H9 (cell line): ENCODE measurements at regions not wholly inside any gene's neighbourhood (a gene's known extent, or its start where the extent isn't known, plus 50 kb on each side); places are given as distances from the start of the nearest gene placed in this dataset.

ENCODE experiments used
- DNase-seq: peaks from one replicate; pipeline ENCODE4 v3.0.0-alpha.2; 2017
- H2AFZ ChIP-seq: one replicate; pipeline ENCODE4 v1.6.1; 2013; ENCODE audit warnings: mild to moderate bottlenecking, low read length, control low read depth, moderate library complexity
- H2AK5ac ChIP-seq: 2 replicates; pipeline ENCODE4 v1.6.1; 2013; ENCODE audit warnings: low read length, control low read depth, mixed read lengths; ENCODE audit not compliant: insufficient read length
- H2BK120ac ChIP-seq: one replicate; pipeline ENCODE4 v1.6.1; 2013; ENCODE audit warnings: low read depth, mild to moderate bottlenecking, low read length, control low read depth, inconsistent platforms; ENCODE audit not compliant: poor library complexity, severe bottlenecking
- H2BK12ac ChIP-seq: 2 replicates; pipeline ENCODE4 v1.6.1; 2013; ENCODE audit warnings: low read length, control low read depth, mixed read lengths, low read depth; ENCODE audit not compliant: insufficient read length
- H2BK15ac ChIP-seq: 2 replicates; pipeline ENCODE4 v1.6.1; 2013; ENCODE audit warnings: low read depth, low read length, control low read depth
- H2BK20ac ChIP-seq: one replicate; pipeline ENCODE4 v1.6.1; 2013; ENCODE audit warnings: low read depth, mild to moderate bottlenecking, low read length, control low read depth, inconsistent platforms; ENCODE audit not compliant: poor library complexity, severe bottlenecking
- H2BK5ac ChIP-seq: 2 replicates; pipeline ENCODE4 v1.6.1; 2013; ENCODE audit warnings: low read length, control low read depth, mixed read lengths; ENCODE audit not compliant: insufficient read length
- H3K14ac ChIP-seq: 2 replicates; pipeline ENCODE4 v1.6.1; 2013; ENCODE audit warnings: low read length, control low read depth; ENCODE audit not compliant: insufficient read depth
- H3K18ac ChIP-seq: 2 replicates; pipeline ENCODE4 v1.6.1; 2013; ENCODE audit warnings: low read depth, mild to moderate bottlenecking, mixed read lengths, low read length, control low read depth; ENCODE audit not compliant: insufficient read length
- H3K23ac ChIP-seq: 2 replicates; pipeline ENCODE4 v1.6.1; 2013; ENCODE audit warnings: low read length, control low read depth, mixed read lengths, low read depth; ENCODE audit not compliant: insufficient read length
- H3K23me2 ChIP-seq: 2 replicates; pipeline ENCODE4 v1.6.1; 2013; ENCODE audit warnings: low read depth, mild to moderate bottlenecking, mixed read lengths, low read length, control low read depth; ENCODE audit not compliant: insufficient read length, poor library complexity, severe bottlenecking
- H3K27ac ChIP-seq: 2 replicates; pipeline ENCODE4 v1.5.1; 2013; ENCODE audit warnings: low read length, control low read depth, mixed read lengths, low read depth; ENCODE audit not compliant: insufficient read length
- H3K27me3 ChIP-seq: 2 replicates; pipeline ENCODE4 v1.6.1; 2013; ENCODE audit warnings: low read length, control low read depth, inconsistent platforms; ENCODE audit not compliant: insufficient read depth
- H3K4ac ChIP-seq: 2 replicates; pipeline ENCODE4 v1.6.1; 2013; ENCODE audit warnings: low read depth, mild to moderate bottlenecking, control low read depth, inconsistent platforms, low read length, moderate library complexity
- H3K4me1 ChIP-seq: 2 replicates; pipeline ENCODE4 v1.6.1; 2013; ENCODE audit warnings: low read length, control low read depth, inconsistent platforms; ENCODE audit not compliant: insufficient read depth
- H3K4me2 ChIP-seq: 2 replicates; pipeline ENCODE4 v1.6.1; 2013; ENCODE audit warnings: low read length, control low read depth, mixed read lengths; ENCODE audit not compliant: insufficient read length, insufficient read depth
- H3K56ac ChIP-seq: 2 replicates; pipeline ENCODE4 v1.6.1; 2013; ENCODE audit warnings: low read depth, mild to moderate bottlenecking, mixed read lengths, low read length, control low read depth; ENCODE audit not compliant: insufficient read length
- H3K79me1 ChIP-seq: 2 replicates; pipeline ENCODE4 v1.6.1; 2013; ENCODE audit warnings: low read depth, mild to moderate bottlenecking, moderate library complexity, low read length, control low read depth, inconsistent platforms; ENCODE audit not compliant: insufficient read depth, poor library complexity, severe bottlenecking
- H3K79me2 ChIP-seq: 2 replicates; pipeline ENCODE4 v1.6.1; 2013; ENCODE audit warnings: low read length, control low read depth, inconsistent platforms; ENCODE audit not compliant: insufficient read depth
- H3K9ac ChIP-seq: 2 replicates; pipeline ENCODE4 v1.6.1; 2013; ENCODE audit warnings: low read length, control low read depth, mixed read lengths; ENCODE audit not compliant: insufficient read length; ENCODE audit errors: extremely low read depth
- H3K9me3 ChIP-seq: one replicate; pipeline ENCODE4 v1.6.1; 2013; ENCODE audit warnings: low read depth, low read length, inconsistent platforms; ENCODE audit not compliant: control insufficient read depth
- H3T11ph ChIP-seq: one replicate; pipeline ENCODE4 v1.6.1; 2013; ENCODE audit warnings: mild to moderate bottlenecking, low read length, control low read depth, inconsistent platforms
- H4K20me1 ChIP-seq: one replicate; pipeline ENCODE4 v1.6.1; 2013; ENCODE audit not compliant: control insufficient read depth, insufficient read length, insufficient read depth
- H4K5ac ChIP-seq: 2 replicates; pipeline ENCODE4 v1.6.1; 2013; ENCODE audit warnings: low read depth, mild to moderate bottlenecking, mixed read lengths, low read length, control low read depth; ENCODE audit not compliant: insufficient read length
- H4K8ac ChIP-seq: replicated peaks from 2 replicates; pipeline ENCODE4 v1.6.1; 2013; ENCODE audit warnings: low read length, control low read depth, mixed read lengths, low read depth; ENCODE audit not compliant: insufficient read length
- H4K91ac ChIP-seq: 2 replicates; pipeline ENCODE4 v1.6.1; 2013; ENCODE audit warnings: low read depth, mild to moderate bottlenecking, moderate library complexity, mixed read lengths, low read length, control low read depth; ENCODE audit not compliant: insufficient read length
- H3K27ac Mint-ChIP-seq, 3 experiments: 2 replicates in 2 of 3; 3 replicates in 1 of 3; pipeline ENCODE4 v1.8.0; 2020 to 2021; ENCODE audit warnings: mixed read lengths in 3 of 3, mild to moderate bottlenecking in 1 of 3, moderate library complexity in 1 of 3
- H3K27me3 Mint-ChIP-seq: 2 replicates; pipeline ENCODE4 v1.8.0; 2021; ENCODE audit warnings: low read depth, mild to moderate bottlenecking, moderate library complexity, mixed read lengths
- H3K36me3 Mint-ChIP-seq, 3 experiments: 2 replicates in 2 of 3; 3 replicates in 1 of 3; pipeline ENCODE4 v1.8.0; 2020 to 2021; ENCODE audit warnings: low read depth in 3 of 3, mixed read lengths in 3 of 3; ENCODE audit not compliant: insufficient read depth in 1 of 3
- H3K4me1 Mint-ChIP-seq, 2 experiments: 2 replicates each; pipeline ENCODE4 v1.8.0; 2020; ENCODE audit warnings: mixed read lengths in 2 of 2
- H3K4me3 Mint-ChIP-seq, 2 experiments: 2 replicates in 1 of 2; 3 replicates in 1 of 2; pipeline ENCODE4 v1.8.0; 2020 to 2021; ENCODE audit warnings: mild to moderate bottlenecking in 2 of 2, mixed read lengths in 2 of 2, moderate library complexity in 1 of 2
- H3K9me3 Mint-ChIP-seq, 2 experiments: 2 replicates in 1 of 2; 3 replicates in 1 of 2; pipeline ENCODE4 v1.8.0; 2020; ENCODE audit warnings: mild to moderate bottlenecking in 2 of 2, mixed read lengths in 2 of 2, moderate library complexity in 1 of 2
- CTCF ChIP-seq: fragments of 200-600 bp; sonication (generic); conservative IDR thresholded peaks from 3 replicates; pipeline ENCODE4 v1.8.0; 2021; ENCODE audit warnings: antibody characterized with exemption, mild to moderate bottlenecking
- WGBS: extraction: QIAGEN DNeasy Blood & Tissue Kit; methylation state at CpG from one replicate; pipeline ENCODE4 v1.1.7; 2013; ENCODE audit warnings: missing lambda C conversion rate, low lambda C conversion rate, mixed read lengths; ENCODE audit not compliant: insufficient read length; ENCODE audit errors: extremely low coverage; 5-methylcytosine and 5-hydroxymethylcytosine counted together

- no peak overlapping the region for H2AFZ ChIP-seq
- no peak overlapping the region for H3K23ac ChIP-seq
- no peaks in the 10 kb centered on the region for H4K20me1 ChIP-seq
- H3K9me3 Mint-ChIP-seq: no peaks in the 10 kb centered on the region; a peak in 1 of 5 replicates
- no peak overlapping the region for H2BK12ac ChIP-seq
- no peak overlapping the region for H3K4me2 ChIP-seq
- H3K36me3 Mint-ChIP-seq: no peaks in the 10 kb centered on the region
- no peak for DNase-seq
- no peak overlapping the region for H3K27ac ChIP-seq
- H3K79me1 ChIP-seq: no peaks in the 10 kb centered on the region
- H3T11ph ChIP-seq: no peak overlapping the region
- H2AK5ac ChIP-seq: no peak overlapping the region
- H3K27me3 Mint-ChIP-seq: peaks cover 4% of the 10 kb centered on the region
- H3K14ac ChIP-seq: no peak overlapping the region
- H2BK5ac ChIP-seq: no peak overlapping the region
- no peaks in the 10 kb centered on the region for H3K9me3 ChIP-seq
- no CpG with 5 or more reads among the region's 7 CpGs for WGBS
- H3K4me3 Mint-ChIP-seq: no peak overlapping the region
- no peak for TF ChIP-seq CTCF
- no peaks in the 10 kb centered on the region for H3K79me2 ChIP-seq
- H3K4ac ChIP-seq: no peak overlapping the region
- no peaks in the 10 kb centered on the region for H3K27me3 ChIP-seq
- no peak overlapping the region for H3K18ac ChIP-seq
- no peak overlapping the region for H4K8ac ChIP-seq
- no peak overlapping the region for H3K27ac Mint-ChIP-seq
- no peak overlapping the region for H3K9ac ChIP-seq
- H4K91ac ChIP-seq: no peak overlapping the region
- no peak overlapping the region for H2BK20ac ChIP-seq
- H2BK15ac ChIP-seq: no peak overlapping the region
- peaks cover 8 to 21% of the 10 kb centered on the region in 2 experiments for H3K4me1 Mint-ChIP-seq
- no peak overlapping the region for H4K5ac ChIP-seq
- no peak overlapping the region for H3K56ac ChIP-seq
- no peak overlapping the region for H2BK120ac ChIP-seq
- no peaks in the 10 kb centered on the region; the same call in none of the 2 replicates for H3K4me1 ChIP-seq
- peaks cover 3% of the 10 kb centered on the region for H3K23me2 ChIP-seq
Measured at GRCh38 chr20:37579106-37579505, 51.4 kb upstream of the BLCAP start.
